ENCODE measurements at regions not wholly inside any gene's neighbourhood (a gene's known extent, or its start where the extent isn't known, plus 50 kb on each side); places are given as distances from the start of the nearest gene placed in this dataset.

DNA sequence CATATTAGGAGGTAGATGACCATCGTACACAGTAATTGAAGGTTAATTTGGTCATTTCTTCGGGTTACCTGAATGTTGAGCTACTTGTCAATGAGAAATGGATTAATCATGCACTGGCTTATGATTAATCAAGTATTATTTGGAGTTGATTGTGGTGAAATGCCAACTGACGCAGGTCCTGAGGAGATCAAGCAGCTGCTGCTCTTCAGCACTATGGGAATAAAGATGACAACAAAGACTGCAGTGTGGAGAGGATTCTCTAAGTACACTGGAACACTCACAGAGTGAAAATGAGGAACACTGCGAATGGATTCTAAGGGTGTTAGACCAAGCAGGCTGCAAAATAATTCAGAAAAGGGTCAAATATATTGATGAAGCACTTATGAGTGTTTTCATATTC lies 202.8 kb upstream of the DIO2 start:
- TF ChIP-seq, protein P1, sequence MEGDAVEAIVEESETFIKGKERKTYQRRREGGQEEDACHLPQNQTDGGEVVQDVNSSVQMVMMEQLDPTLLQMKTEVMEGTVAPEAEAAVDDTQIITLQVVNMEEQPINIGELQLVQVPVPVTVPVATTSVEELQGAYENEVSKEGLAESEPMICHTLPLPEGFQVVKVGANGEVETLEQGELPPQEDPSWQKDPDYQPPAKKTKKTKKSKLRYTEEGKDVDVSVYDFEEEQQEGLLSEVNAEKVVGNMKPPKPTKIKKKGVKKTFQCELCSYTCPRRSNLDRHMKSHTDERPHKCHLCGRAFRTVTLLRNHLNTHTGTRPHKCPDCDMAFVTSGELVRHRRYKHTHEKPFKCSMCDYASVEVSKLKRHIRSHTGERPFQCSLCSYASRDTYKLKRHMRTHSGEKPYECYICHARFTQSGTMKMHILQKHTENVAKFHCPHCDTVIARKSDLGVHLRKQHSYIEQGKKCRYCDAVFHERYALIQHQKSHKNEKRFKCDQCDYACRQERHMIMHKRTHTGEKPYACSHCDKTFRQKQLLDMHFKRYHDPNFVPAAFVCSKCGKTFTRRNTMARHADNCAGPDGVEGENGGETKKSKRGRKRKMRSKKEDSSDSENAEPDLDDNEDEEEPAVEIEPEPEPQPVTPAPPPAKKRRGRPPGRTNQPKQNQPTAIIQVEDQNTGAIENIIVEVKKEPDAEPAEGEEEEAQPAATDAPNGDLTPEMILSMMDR (IDR thresholded peaks at IDR 0.05): no peak
- TF ChIP-seq POLR2A (IDR thresholded peaks at IDR 0.05): no peak
